ENCODE measurements at regions not wholly inside any gene's neighbourhood (a gene's known extent, or its start where the extent isn't known, plus 50 kb on each side); places are given as distances from the start of the nearest gene placed in this dataset.
"Not testable (repeated sequence)": the region's sequence is repeated elsewhere in the genome, so short reads cannot be mapped to it uniquely, and the experiment has no call there.

DNA sequence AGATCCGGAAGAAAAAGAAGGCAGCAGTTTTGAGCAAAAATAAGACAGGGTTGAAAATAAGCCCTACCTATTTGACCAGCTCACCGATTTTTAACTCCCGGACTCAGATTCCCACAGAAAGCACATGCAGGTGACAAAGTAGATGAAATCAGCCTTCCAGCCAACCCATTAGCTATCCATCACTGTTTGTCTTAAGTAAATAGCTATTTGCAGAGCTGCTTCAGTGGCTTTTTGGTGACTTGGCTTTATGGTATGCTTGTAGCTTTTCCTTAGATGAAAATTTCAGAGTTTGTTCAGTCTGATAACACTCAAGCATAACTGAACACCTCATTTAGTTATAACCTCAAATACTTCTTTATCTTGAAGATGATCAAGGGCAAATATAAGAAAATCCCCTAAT, 192.6 kb downstream of the HIPK3 start:
- no peaks in the 10 kb centered on the region for H3K27me3 ChIP-seq (ENCODE audit: insufficient read depth, low read length)
- no peak overlapping the region for H3K27ac ChIP-seq (ENCODE audit: low read depth, low read length)
- H3K79me2 ChIP-seq (ENCODE audit: control insufficient read depth, insufficient read depth, low read length, unreplicated experiment): peaks cover 18% of the 10 kb centered on the region
- no peak overlapping the region for H3K4me3 ChIP-seq (ENCODE audit: low read depth, low read length)
- no peaks in the 10 kb centered on the region for H3K36me3 ChIP-seq (ENCODE audit: insufficient read depth, low read length)
- peaks cover 53% of the 10 kb centered on the region for H3K4me1 ChIP-seq (ENCODE audit: control insufficient read depth, insufficient read depth, low read length, unreplicated experiment)
- no peak overlapping the region for H2AFZ ChIP-seq (ENCODE audit: low read length, unreplicated experiment)

DNA sequence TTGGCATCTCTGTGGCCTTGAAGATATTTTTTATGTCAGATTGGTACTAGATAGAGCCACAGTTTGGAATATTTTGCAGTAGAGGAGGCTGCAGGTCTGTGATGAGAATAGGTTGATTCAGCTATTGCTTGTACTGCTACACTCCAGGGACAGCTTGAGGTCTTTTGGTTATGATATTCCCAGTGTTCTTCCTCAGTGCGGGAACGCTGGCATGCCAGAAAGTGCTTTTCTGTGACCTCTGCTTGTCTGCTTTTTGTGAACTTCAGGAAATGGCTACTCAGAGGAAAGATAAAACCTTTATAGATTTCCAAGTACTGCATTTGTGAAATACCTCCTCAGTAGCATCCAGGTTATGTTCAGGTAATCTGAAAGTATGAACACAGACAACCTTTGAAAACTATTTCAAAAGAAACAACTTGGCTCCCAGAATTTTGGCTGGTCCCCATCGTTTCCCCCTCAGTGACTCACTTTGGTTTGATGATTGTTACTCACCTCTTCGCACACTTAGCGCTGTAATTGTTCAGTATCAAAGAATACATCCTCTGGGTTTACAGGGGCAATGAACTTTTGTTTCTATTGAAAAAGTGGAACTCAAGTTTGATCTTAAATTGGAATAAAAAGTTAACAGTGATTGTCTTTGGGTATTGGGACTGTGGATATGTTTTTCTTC, 191.4 kb downstream of the HIPK3 start:
- peak overlapping the region; percentile 72 for H2AFZ ChIP-seq (ENCODE audit: low read length, unreplicated experiment)
- peak overlapping the region; percentile 43 for H3K27ac ChIP-seq (ENCODE audit: low read depth, low read length)
- H3K36me3 ChIP-seq (ENCODE audit: insufficient read depth, low read length): no peaks in the 10 kb centered on the region
- peaks cover 62% of the 10 kb centered on the region for H3K4me1 ChIP-seq (ENCODE audit: control insufficient read depth, insufficient read depth, low read length, unreplicated experiment)
- no peaks in the 10 kb centered on the region for H3K27me3 ChIP-seq (ENCODE audit: insufficient read depth, low read length)
- peak overlapping the region; percentile 13 for H3K4me3 ChIP-seq (ENCODE audit: low read depth, low read length)
- peaks cover 18% of the 10 kb centered on the region for H3K79me2 ChIP-seq (ENCODE audit: control insufficient read depth, insufficient read depth, low read length, unreplicated experiment)

- Histone ChIP-seq H3K36me3 (ENCODE audit: insufficient read depth, low read length) (no peaks in the 10 kb centered on the region), H2AFZ (ENCODE audit: low read length, unreplicated experiment) (peak overlapping the region; percentile 53), H3K4me1 (ENCODE audit: control insufficient read depth, insufficient read depth, low read length, unreplicated experiment) (peaks cover 53% of the 10 kb centered on the region), H3K4me3 (ENCODE audit: low read depth, low read length) (no peak overlapping the region), H3K27me3 (ENCODE audit: insufficient read depth, low read length) (no peaks in the 10 kb centered on the region), H3K79me2 (ENCODE audit: control insufficient read depth, insufficient read depth, low read length, unreplicated experiment) (peaks cover 20% of the 10 kb centered on the region), H3K27ac (ENCODE audit: low read depth, low read length) (peak overlapping the region; percentile 60)
Observed at GRCh38 chr11:33445761-33446161, 188.6 kb downstream of the HIPK3 start.

DNA sequence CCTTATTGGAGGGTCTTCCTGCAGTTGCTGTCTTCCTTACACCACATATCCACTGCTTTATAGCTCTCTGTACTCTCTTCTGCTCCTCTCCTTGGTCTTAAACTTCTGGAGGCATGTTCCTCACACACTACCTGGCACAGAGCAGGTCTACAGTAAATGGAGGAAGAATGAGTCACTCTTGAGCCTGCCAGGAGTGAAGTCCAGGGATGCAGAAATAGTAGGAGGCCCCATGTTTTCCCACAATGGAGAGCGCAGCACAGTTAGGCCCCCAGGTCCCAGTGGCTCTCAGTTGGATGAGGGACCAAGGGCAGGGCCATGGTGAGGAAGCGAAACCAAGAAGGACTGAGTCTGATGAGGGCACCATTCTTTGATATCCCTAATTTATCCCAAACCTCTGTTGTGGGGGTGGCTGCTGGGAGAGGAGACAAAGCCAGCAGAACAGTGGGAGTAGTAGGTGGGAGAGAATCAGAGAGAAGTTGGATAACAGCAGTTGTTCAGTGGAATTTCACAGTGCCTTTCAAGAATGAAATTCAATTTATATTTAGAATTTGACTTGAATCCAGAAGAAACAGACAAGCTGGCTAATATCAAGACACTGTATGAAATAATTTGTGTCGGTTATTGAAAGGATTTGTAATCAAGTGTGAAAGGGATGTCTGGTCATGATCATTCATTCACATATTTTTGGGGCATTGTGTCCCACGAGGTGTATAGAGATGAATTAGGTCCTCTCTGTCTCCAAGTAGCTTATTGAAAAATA, 187.8 kb downstream of the HIPK3 start:
- Histone ChIP-seq H3K27me3 (ENCODE audit: insufficient read depth, low read length) (no peaks in the 10 kb centered on the region), H3K4me3 (ENCODE audit: low read depth, low read length) (no peak overlapping the region), H3K79me2 (ENCODE audit: control insufficient read depth, insufficient read depth, low read length, unreplicated experiment) (peaks cover 20% of the 10 kb centered on the region), H3K36me3 (ENCODE audit: insufficient read depth, low read length) (no peaks in the 10 kb centered on the region), H3K27ac (ENCODE audit: low read depth, low read length) (peak overlapping the region; percentile 60), H3K4me1 (ENCODE audit: control insufficient read depth, insufficient read depth, low read length, unreplicated experiment) (peaks cover 53% of the 10 kb centered on the region), H2AFZ (ENCODE audit: low read length, unreplicated experiment) (peak overlapping the region; percentile 39)

- H2AFZ ChIP-seq (ENCODE audit: low read length, unreplicated experiment): no peak overlapping the region
- peaks cover 17% of the 10 kb centered on the region for H3K79me2 ChIP-seq (ENCODE audit: control insufficient read depth, insufficient read depth, low read length, unreplicated experiment)
- H3K4me3 ChIP-seq (ENCODE audit: low read depth, low read length): no peak overlapping the region
- no peak overlapping the region for H3K27ac ChIP-seq (ENCODE audit: low read depth, low read length)
- H3K4me1 ChIP-seq (ENCODE audit: control insufficient read depth, insufficient read depth, low read length, unreplicated experiment): peaks cover 41% of the 10 kb centered on the region
- no peaks in the 10 kb centered on the region for H3K36me3 ChIP-seq (ENCODE audit: insufficient read depth, low read length)
- no peaks in the 10 kb centered on the region for H3K27me3 ChIP-seq (ENCODE audit: insufficient read depth, low read length)
Observed at GRCh38 chr11:33443684-33444083, 186.5 kb downstream of the HIPK3 start.

DNA sequence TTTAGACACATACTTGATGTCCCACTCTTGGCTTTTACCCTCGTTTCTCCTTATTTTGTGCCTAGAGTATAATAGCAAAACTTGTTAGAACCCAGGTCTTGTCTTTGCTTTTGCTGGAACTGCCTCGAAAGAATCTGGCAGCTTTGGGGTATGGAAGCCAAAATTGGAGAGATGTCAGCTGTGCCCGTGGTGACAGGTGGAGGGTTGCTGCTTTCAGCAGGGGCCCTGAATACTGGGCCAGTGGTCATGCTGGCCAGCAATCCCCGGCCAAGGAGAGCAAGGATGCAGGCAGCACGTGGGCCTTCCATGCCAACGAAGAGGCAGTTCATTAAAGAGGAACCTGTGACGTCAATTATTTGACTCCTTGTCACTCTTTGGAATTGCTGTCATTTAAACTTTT, 181.1 kb downstream of the HIPK3 start:
- no peak overlapping the region for H3K4me3 ChIP-seq (ENCODE audit: low read depth, low read length)
- H2AFZ ChIP-seq (ENCODE audit: low read length, unreplicated experiment): no peak overlapping the region
- no peak overlapping the region for H3K27ac ChIP-seq (ENCODE audit: low read depth, low read length)
- no peaks in the 10 kb centered on the region for H3K27me3 ChIP-seq (ENCODE audit: insufficient read depth, low read length)
- peaks cover under 1% of the 10 kb centered on the region for H3K4me1 ChIP-seq (ENCODE audit: control insufficient read depth, insufficient read depth, low read length, unreplicated experiment)
- H3K79me2 ChIP-seq (ENCODE audit: control insufficient read depth, insufficient read depth, low read length, unreplicated experiment): peaks cover 8% of the 10 kb centered on the region
- H3K36me3 ChIP-seq (ENCODE audit: insufficient read depth, low read length): no peaks in the 10 kb centered on the region

GRCh38 chr11:33437529-33437928, 180.3 kb downstream of the HIPK3 start:
- no peaks in the 10 kb centered on the region for H3K27me3 ChIP-seq (ENCODE audit: insufficient read depth, low read length)
- H3K36me3 ChIP-seq (ENCODE audit: insufficient read depth, low read length): no peaks in the 10 kb centered on the region
- H2AFZ ChIP-seq (ENCODE audit: low read length, unreplicated experiment): no peak overlapping the region
- no peak overlapping the region for H3K4me3 ChIP-seq (ENCODE audit: low read depth, low read length)
- no peak overlapping the region for H3K27ac ChIP-seq (ENCODE audit: low read depth, low read length)
- H3K4me1 ChIP-seq (ENCODE audit: control insufficient read depth, insufficient read depth, low read length, unreplicated experiment): no peaks in the 10 kb centered on the region
- peaks cover 6% of the 10 kb centered on the region for H3K79me2 ChIP-seq (ENCODE audit: control insufficient read depth, insufficient read depth, low read length, unreplicated experiment)

DNA sequence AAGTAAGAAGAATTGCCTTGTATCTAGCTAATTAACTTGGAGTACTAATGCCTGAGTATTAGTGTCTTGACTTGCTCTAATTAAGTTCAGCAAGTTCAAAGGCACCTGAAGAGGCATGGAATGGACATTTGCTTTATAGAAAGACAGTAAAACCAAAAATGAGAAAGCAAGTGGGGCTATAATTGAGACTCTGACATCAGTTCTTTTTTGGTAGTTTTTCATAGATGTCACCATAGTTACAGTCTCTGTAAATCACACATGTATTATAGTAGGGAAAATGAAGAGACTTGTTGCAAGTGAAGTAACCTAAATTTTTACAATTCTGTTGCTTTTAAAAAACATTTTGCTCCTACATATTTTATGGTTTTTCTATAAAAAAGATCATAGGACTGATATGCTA, 178.0 kb downstream of the HIPK3 start:
- Histone ChIP-seq H3K27ac (ENCODE audit: low read depth, low read length) (no peak overlapping the region), H3K4me3 (ENCODE audit: low read depth, low read length) (no peak overlapping the region), H3K4me1 (ENCODE audit: control insufficient read depth, insufficient read depth, low read length, unreplicated experiment) (no peaks in the 10 kb centered on the region), H2AFZ (ENCODE audit: low read length, unreplicated experiment) (no peak overlapping the region), H3K36me3 (ENCODE audit: insufficient read depth, low read length) (no peaks in the 10 kb centered on the region), H3K79me2 (ENCODE audit: control insufficient read depth, insufficient read depth, low read length, unreplicated experiment) (peaks cover 2% of the 10 kb centered on the region), H3K27me3 (ENCODE audit: insufficient read depth, low read length) (no peaks in the 10 kb centered on the region)

DNA sequence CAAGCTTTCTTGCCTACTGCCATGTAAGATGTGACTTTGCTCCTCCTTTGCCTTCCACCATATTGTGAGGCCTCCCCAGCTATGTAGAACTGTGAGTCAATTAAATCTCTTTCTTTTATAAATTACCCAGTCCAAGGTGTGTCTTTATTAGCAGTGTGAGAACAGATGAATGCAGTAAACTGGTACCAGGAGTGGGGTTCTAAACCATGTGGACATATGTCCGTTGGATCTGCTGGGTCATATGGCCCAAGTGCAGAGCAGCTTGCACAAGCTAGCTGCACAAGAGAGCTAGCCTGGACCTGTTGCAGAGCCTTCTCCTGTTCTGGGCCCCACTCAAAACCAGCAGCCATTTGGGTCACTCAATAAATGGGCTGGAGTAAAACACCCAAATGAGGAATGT, 177.1 kb downstream of the HIPK3 start:
- Histone ChIP-seq H3K27me3 (ENCODE audit: insufficient read depth, low read length) (no peaks in the 10 kb centered on the region), H3K79me2 (ENCODE audit: control insufficient read depth, insufficient read depth, low read length, unreplicated experiment) (peaks cover 2% of the 10 kb centered on the region), H3K4me3 (ENCODE audit: low read depth, low read length) (no peak overlapping the region), H3K27ac (ENCODE audit: low read depth, low read length) (no peak overlapping the region), H3K4me1 (ENCODE audit: control insufficient read depth, insufficient read depth, low read length, unreplicated experiment) (no peaks in the 10 kb centered on the region), H2AFZ (ENCODE audit: low read length, unreplicated experiment) (no peak overlapping the region), H3K36me3 (ENCODE audit: insufficient read depth, low read length) (no peaks in the 10 kb centered on the region)

- H2AFZ ChIP-seq (ENCODE audit: low read length, unreplicated experiment); H3K4me3 ChIP-seq (ENCODE audit: low read depth, low read length); H3K27me3 ChIP-seq (ENCODE audit: insufficient read depth, low read length); H3K4me1 ChIP-seq (ENCODE audit: control insufficient read depth, insufficient read depth, low read length, unreplicated experiment); H3K36me3 ChIP-seq (ENCODE audit: insufficient read depth, low read length); H3K27ac ChIP-seq (ENCODE audit: low read depth, low read length); H3K79me2 ChIP-seq (ENCODE audit: control insufficient read depth, insufficient read depth, low read length, unreplicated experiment): not testable (repeated sequence)
Observed at GRCh38 chr11:33428435-33428834, 171.3 kb downstream of the HIPK3 start.

GRCh38 chr11:33420959-33421566, 163.9 kb downstream of the HIPK3 start:
- H3K4me3 ChIP-seq (ENCODE audit: low read depth, low read length): no peak overlapping the region
- H3K27ac ChIP-seq (ENCODE audit: low read depth, low read length): no peak overlapping the region
- H3K79me2 ChIP-seq (ENCODE audit: control insufficient read depth, insufficient read depth, low read length, unreplicated experiment): peaks cover 4% of the 10 kb centered on the region

More at GRCh38 chr11:33420959-33421566, 163.9 kb downstream of the HIPK3 start:
- H3K36me3 ChIP-seq (ENCODE audit: insufficient read depth, low read length): no peaks in the 10 kb centered on the region
- H3K4me1 ChIP-seq (ENCODE audit: control insufficient read depth, insufficient read depth, low read length, unreplicated experiment): no peaks in the 10 kb centered on the region
- no peaks in the 10 kb centered on the region for H3K27me3 ChIP-seq (ENCODE audit: insufficient read depth, low read length)
- no peak overlapping the region for H2AFZ ChIP-seq (ENCODE audit: low read length, unreplicated experiment)

All from ACC112 (cell line).